ENCODE measurements at regions not wholly inside any gene's neighbourhood (a gene's known extent, or its start where the extent isn't known, plus 50 kb on each side); places are given as distances from the start of the nearest gene placed in this dataset.

DNA sequence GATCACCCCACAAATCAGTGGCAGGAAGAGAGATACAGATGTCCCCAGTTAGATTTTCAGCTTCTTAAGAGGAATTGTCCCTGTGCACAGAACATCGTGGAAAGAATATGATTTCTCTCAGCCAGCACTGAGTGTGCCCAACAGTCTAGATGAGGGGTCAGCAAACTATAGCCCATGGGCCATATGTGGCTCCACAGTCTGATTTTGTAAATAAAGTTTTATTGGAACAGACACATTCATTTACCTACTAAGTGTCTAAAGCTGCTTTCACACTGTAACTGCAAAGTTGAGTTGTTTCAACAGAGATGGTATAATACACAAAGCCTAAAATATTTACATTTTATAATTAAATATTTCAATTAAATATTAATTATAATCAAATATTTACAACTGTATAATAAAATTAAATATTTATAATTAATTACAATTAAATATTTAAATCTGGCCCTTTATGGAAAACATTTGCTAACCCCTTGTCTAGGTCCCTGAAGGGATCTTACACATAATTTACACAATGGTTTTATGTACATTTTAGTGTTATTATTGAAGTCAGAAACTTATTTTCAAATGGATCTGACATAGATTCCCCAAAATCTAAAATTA, 407.6 kb downstream of the PTPRU start:
- TF ChIP-seq ZNF501 (CRISPR knock-in tag; IDR thresholded peaks at IDR 0.05) (no peak), ATF3 (CRISPR knock-in tag; IDR thresholded peaks at IDR 0.05) (no peak), FOXM1 (CRISPR knock-in tag; IDR thresholded peaks at IDR 0.05) (no peak), ZNF775 (CRISPR knock-in tag; IDR thresholded peaks at IDR 0.05; ENCODE audit: borderline replicate concordance) (no peak), MIER3 (CRISPR knock-in tag; IDR thresholded peaks at IDR 0.05; ENCODE audit: borderline replicate concordance) (no peak), CBX1 (IDR thresholded peaks at IDR 0.05; ENCODE audit: low read depth) (no peak), ZNF121 (CRISPR knock-in tag; IDR thresholded peaks at IDR 0.05) (no peak), ZNF331 (CRISPR knock-in tag; IDR thresholded peaks at IDR 0.05) (no peak)
- TF ChIP-seq, protein P1, sequence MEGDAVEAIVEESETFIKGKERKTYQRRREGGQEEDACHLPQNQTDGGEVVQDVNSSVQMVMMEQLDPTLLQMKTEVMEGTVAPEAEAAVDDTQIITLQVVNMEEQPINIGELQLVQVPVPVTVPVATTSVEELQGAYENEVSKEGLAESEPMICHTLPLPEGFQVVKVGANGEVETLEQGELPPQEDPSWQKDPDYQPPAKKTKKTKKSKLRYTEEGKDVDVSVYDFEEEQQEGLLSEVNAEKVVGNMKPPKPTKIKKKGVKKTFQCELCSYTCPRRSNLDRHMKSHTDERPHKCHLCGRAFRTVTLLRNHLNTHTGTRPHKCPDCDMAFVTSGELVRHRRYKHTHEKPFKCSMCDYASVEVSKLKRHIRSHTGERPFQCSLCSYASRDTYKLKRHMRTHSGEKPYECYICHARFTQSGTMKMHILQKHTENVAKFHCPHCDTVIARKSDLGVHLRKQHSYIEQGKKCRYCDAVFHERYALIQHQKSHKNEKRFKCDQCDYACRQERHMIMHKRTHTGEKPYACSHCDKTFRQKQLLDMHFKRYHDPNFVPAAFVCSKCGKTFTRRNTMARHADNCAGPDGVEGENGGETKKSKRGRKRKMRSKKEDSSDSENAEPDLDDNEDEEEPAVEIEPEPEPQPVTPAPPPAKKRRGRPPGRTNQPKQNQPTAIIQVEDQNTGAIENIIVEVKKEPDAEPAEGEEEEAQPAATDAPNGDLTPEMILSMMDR (CRISPR knock-in tag; IDR thresholded peaks at IDR 0.05): no peak
